Stimulated activated CD4-positive, alpha-beta T cell treated with anti-CD3 and anti-CD28 coated beads, TNF-alpha, amount 100 ng/mL, for 1 hour (primary cell): ENCODE measurements at regions not wholly inside any gene's neighbourhood (a gene's known extent, or its start where the extent isn't known, plus 50 kb on each side); places are given as distances from the start of the nearest gene placed in this dataset.
"Not testable (repeated sequence)": the region's sequence is repeated elsewhere in the genome, so short reads cannot be mapped to it uniquely, and the experiment has no call there.

Experiments used
- DNase-seq, 3 donors: peaks; one replicate each; pipeline ENCODE4 v3.0.0-alpha.2; 2020; ENCODE audit warnings: low read depth in 3 of 3, low spot score in 1 of 3

- DNase-seq = no peak
Observed at GRCh38 chr9:81371824-81372223, 317.5 kb downstream of the TLE1 start.

DNA sequence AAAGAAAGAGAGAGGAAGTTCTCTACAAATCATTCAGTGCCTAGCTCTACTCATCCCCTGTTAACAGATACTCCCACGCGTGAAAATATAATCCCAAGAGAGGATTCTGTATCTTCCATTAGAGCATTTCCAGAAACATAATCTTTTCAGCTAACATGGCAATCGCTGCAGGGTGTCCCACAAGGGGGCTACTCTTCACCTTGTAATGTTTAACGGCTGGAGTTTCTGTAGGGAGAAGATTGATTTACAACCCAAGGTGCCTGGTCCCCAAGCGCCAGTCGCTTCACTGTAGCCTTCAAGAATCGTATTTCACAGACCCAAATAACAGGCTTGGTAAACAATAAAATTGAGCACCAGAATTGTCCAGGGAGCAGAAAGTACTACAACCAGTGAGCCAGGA is 318.7 kb downstream of the TLE1 start:
- no peak for DNase-seq

GRCh38 chr9:81370096-81370495 is 319.3 kb downstream of the TLE1 start:
- DNase-seq = no peak

- no peak for DNase-seq
Observed at GRCh38 chr9:81369121-81369520, 320.2 kb downstream of the TLE1 start.

DNA sequence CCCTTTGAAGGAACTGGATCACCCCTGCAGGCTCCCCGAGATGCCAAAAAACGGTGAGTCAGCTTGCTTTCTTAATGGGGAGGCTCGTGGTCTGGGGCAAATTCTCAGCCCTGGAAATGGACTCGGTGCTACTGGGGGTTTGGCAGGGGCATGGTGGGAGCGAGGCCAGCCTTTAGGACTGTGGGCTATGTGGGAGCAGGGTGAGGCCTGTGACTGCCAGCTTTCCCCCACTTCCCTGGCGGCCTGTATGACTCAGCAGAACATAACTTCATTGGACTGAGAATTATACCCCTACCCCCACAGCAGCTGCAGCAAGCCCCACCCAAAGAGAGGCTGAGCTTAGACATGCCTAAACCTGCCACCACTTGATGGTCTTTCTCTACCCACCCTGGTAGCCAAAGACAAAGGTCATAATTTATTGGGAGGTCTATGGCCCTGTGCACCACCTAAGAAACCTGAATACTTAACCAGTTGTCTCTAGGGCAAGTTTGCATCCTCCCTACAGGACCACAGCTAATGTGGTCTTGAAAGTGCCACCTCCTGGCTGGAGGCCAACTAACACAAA is 325.3 kb downstream of the TLE1 start:
- DNase-seq = no peak

DNA sequence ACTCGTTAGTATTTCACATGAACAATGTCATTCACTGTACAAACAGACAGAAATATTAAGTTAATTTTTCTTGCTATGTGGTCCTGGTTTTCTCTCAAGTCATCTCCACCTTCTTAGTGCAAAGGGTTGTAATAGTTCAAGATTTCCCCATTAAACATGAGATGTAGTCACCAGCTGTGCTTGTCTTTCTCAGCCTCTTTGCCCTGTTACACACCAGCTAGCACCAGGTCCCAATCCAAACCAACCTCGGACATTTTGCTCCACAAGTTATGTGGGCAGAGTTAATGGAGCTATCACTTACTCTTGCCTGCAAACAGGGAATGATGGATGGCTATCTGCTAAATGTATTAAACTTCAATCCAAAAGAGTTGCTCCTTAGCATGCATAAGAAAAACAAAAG is 328.1 kb downstream of the TLE1 start:
- no peak for DNase-seq

- DNase-seq = no peak
Observed at GRCh38 chr9:81351166-81351565, 338.2 kb downstream of the TLE1 start.

DNA sequence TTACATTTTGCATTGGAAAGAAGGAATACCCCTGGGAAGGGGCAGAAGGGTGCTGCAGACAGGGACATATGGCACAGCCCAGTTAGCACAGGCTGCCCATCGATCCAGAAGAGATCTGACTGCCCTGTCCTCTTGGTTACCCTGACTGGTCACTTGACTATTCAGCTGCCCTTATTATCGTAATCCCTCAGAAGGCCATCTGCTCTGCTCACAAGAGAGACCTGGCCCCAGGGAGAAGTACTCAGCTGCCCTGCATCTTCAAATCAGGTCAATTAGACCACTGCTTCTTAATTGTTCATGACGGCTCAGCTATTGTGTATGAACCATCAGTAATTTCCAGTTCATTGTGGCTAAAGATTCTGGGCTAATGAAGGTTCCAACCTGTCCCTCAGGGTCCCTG is 345.0 kb downstream of the TLE1 start:
- DNase-seq = no peak

GRCh38 chr9:81335879-81336421 is 353.4 kb downstream of the TLE1 start:
- DNase-seq = no peak

- DNase-seq = no peak
Observed at GRCh38 chr9:81321551-81321950, 367.8 kb downstream of the TLE1 start.

DNA sequence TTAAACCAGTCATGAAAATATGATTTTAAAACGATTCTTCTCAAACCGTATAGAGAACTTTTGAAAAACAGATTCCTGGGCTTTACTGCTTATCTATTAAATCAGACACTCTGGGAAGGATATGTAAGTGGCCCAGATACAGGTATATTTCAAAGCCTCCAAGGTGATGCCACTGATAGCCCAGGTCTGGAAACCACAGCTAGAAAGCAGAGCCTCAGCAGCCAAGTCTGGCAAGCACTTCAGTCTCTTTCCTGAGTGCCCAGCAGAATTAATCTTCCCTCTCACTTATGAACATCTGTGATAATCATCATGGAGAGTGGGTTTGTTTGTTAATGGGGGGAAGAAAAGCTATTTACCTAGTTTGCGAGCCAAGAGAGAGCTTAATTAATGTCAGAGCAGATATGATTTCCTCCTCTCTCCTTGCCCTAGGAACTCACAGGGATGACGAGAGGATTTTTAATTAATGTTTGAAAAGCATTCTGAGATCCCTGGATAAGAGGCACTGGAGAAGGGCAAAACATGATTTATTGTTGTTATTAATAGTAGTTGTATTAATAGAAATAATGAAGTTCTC is 368.4 kb downstream of the TLE1 start:
- no peak for DNase-seq

GRCh38 chr9:81318571-81318970 is 370.8 kb downstream of the TLE1 start:
- DNase-seq = no peak

GRCh38 chr9:81317939-81318338 is 371.4 kb downstream of the TLE1 start:
- DNase-seq = no peak

- DNase-seq = no peak
Observed at GRCh38 chr9:81317223-81317622, 372.1 kb downstream of the TLE1 start.

DNA sequence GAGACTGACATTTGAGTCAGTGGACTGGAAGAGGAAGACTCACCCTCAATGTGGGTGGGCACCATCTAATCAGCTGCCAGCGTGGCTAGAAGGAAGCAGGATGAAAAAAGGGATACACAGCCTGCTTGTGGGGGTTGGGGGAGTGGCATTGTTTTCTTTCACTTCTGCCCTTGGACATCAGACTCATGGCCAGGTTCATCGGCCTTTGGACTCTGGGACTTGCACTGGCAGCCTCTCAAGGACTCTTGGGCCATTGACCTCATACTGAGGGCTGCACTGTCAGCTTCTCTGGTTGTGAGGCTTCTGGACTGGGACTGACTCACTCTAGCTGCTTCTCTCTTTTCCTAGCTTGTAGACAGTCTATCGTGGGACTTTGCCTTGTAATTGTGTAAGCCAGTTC is 374.9 kb downstream of the TLE1 start:
- DNase-seq = no peak

GRCh38 chr9:81313877-81314276 is 375.5 kb downstream of the TLE1 start:
- DNase-seq = no peak

- DNase-seq = no peak
Observed at GRCh38 chr9:81312346-81312745, 377.0 kb downstream of the TLE1 start.

GRCh38 chr9:81308404-81308803 is 380.9 kb downstream of the TLE1 start:
- no peak for DNase-seq

- not testable (repeated sequence) for DNase-seq
Observed at GRCh38 chr9:81307791-81308190, 381.6 kb downstream of the TLE1 start.

- DNase-seq = no peak
Observed at GRCh38 chr9:81305561-81306182, 383.7 kb downstream of the TLE1 start.

- DNase-seq = no peak
Observed at GRCh38 chr9:81303658-81304057, 385.7 kb downstream of the TLE1 start.

GRCh38 chr9:81293651-81294050 is 395.7 kb downstream of the TLE1 start:
- no peak for DNase-seq
